Esophagus mucosa (tissue), 1 donor: ENCODE measurements at regions not wholly inside any gene's neighbourhood (a gene's known extent, or its start where the extent isn't known, plus 50 kb on each side); places are given as distances from the start of the nearest gene placed in this dataset.
"Not testable (repeated sequence)": the region's sequence is repeated elsewhere in the genome, so short reads cannot be mapped to it uniquely, and the experiment has no call there.

ENCODE experiments used
- ATAC-seq: fragments of 200-7000 bp; cut with Tn5 transposase; one replicate; pipeline ENCODE4 v1.9.1; 2020
- donor health status: DM: yes; HTN: yes; CAD: no.

DNA sequence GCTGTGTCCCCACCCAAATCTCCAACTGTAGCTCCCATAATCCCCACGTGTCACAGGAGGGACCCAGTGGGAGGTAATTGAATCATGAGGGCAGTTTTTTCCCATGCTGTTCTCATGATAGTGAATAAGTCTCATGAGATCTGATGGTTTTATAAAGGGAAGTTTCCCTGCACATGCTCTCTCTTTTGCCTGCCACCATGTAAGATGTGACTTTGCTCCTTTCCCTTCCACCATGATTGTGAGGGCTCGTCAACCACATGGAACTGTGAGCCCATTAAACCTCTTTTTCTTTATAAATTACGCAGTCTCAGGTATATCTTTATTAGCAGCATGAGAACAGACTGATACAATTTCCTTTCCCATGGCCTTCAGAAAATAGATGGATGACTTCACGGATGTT is 76.8 kb upstream of the ATP8B1 start:
- not testable (repeated sequence) for ATAC-seq

DNA sequence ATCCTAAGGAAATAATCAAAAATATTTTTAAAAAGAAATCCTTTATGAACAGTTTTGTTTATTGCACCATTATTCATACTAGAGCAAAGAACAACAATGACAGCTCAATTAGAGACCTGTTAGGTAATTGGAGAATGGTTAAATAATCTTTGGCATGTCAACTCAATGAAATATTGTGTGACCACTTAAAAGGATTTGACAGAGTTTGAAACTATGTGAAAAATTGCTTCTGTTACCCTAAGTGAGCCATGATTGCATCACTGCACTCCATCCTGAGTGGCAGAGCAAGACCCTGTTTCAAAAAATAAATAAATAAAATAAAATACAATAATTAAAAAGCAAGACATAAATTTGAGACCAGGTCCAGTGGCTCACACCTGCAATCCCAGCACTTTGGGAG is 66.1 kb upstream of the ATP8B1 start:
- no peak for ATAC-seq

GRCh38 chr18:57866355-57866754 is 63.2 kb upstream of the ATP8B1 start:
- no peak for ATAC-seq

GRCh38 chr18:57864615-57865121 is 61.6 kb upstream of the ATP8B1 start:
- peak; percentile 60 for ATAC-seq

DNA sequence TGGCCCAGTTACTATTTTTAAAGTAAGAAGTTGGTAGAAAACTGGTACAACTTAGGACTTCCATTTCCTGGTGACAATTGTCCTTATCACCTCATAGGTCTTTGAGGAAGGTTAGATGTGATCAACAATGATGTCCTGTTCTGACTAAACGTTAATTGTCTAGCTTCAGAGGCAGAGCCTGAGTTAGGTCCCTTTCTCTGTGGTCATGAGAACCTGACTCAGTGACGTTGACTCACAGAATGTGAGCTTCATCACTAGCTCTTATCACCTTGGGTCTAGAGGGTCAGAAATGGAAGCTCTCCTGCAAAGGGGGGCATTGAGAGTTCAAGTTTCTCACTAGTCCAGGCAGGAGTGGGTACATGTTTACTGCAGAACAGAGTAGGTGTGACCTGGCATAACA is 60.6 kb upstream of the ATP8B1 start:
- no peak for ATAC-seq

DNA sequence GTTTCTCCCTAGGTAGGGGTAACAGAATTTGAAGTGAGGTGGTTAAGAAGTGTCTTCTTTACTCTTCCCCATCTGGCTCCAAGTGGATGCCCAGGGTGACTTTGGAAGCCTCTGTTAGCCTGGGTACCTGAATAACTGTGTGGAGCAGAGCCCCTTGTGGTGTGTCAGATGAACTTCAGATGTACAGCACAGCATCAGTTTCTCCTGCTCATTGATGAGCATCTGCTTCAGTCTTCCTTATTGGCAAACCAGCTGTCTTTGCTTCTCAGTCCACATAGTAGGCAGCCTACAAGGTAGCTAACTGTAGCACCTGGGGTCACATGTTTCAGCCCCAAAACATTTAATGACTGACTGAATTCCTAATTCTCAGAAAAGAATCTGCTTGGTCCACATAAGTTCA is 56.2 kb upstream of the ATP8B1 start:
- ATAC-seq, result peak; percentile 76

DNA sequence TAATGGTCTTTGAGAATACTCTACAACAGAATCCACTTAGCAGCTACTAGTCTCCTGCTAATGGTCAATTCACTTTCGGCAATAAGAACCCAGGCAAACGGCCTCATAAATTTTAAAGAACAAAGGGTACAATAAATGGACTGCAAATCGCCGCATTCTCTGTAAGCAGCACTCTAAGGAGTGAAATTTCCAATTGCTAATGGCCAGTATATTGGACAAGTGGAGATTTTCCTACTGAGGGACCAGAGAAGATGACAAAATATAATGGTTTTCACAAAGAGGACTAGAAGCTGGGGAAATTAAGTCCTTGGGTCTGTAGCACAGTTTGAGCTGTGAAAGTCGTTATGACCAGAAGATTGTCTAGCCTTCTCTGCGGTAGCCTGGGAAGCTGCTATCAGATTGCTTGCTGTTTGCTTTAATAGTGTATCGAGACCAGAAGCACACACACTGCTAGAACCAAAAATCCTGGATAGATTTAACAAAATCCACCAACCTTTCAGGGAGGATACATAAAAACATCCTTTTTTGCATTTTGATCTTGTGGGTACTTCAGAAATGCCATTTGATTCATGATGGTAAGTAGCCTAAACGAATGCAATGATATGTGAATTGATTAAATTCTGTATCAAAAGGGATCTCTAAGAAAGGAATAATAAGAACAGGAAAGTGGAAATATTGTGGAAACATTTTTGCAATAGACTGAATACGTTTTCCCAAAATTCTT is 53.6 kb upstream of the ATP8B1 start:
- ATAC-seq, result no peak

- no peak for ATAC-seq
These were observed 53.0 kb upstream of the ATP8B1 start for GRCh38 chr18:57856128-57856527.

- no peak for ATAC-seq
These were observed 52.4 kb upstream of the ATP8B1 start for GRCh38 chr18:57855551-57855950.

GRCh38 chr18:57854726-57855125 is 51.6 kb upstream of the ATP8B1 start:
- ATAC-seq, result no peak

- ATAC-seq, result no peak
These were observed 50.7 kb upstream of the ATP8B1 start for GRCh38 chr18:57853864-57854263.

DNA sequence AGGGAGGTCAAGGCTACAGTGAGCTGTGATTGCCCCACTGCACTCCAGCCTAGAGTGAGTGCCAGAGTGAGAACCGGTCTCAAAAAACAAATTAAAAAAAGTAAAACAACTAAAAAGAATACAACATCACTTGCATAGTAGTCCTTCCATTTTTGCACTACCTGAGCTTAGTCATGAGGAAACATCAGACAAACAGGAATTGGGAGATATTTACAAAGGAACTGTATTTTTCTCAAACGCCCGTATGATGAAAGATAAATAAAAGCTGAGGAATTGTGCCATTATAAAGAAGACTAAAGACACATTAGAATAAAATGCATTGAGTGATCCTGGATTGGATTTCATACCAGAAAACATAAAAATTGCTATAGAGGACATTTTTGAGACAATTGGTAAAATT is 50.0 kb upstream of the ATP8B1 start:
- ATAC-seq, result no peak
